Colon (tissue), 2 donors: ENCODE measurements at regions not wholly inside any gene's neighbourhood (a gene's known extent, or its start where the extent isn't known, plus 50 kb on each side); places are given as distances from the start of the nearest gene placed in this dataset.

Experiments used
- FAIRE-seq: peaks from 2 replicates; lab custom pipeline; 2012; peaks lifted over from hg19 to GRCh38; lab: Jason Lieb, UNC
- donor health status: control.
- donor health status: control.

GRCh38 chr6:148653138-148653776, 93.6 kb upstream of the UST start:
- FAIRE-seq, result peak; percentile 31

- FAIRE-seq, result no peak
Measured at GRCh38 chr6:148657048-148657447, 89.8 kb upstream of the UST start.

- FAIRE-seq, result peak; percentile 38
Measured at GRCh38 chr6:148658681-148659430, 88.0 kb upstream of the UST start.

- FAIRE-seq, result no peak
Measured at GRCh38 chr6:148667395-148667794, 79.4 kb upstream of the UST start.

- FAIRE-seq, result no peak
Measured at GRCh38 chr6:148671085-148671484, 75.7 kb upstream of the UST start.

- peak; percentile 49 for FAIRE-seq
Measured at GRCh38 chr6:148671952-148672351, 74.9 kb upstream of the UST start.

GRCh38 chr6:148674306-148674705, 72.5 kb upstream of the UST start:
- FAIRE-seq, result no peak

- FAIRE-seq, result no peak
Measured at GRCh38 chr6:148677594-148678476, 69.0 kb upstream of the UST start.

- no peak for FAIRE-seq
Measured at GRCh38 chr6:148678682-148679081, 68.1 kb upstream of the UST start.

- no peak for FAIRE-seq
Measured at GRCh38 chr6:148681666-148682065, 65.2 kb upstream of the UST start.

- no peak for FAIRE-seq
Measured at GRCh38 chr6:148682252-148682651, 64.6 kb upstream of the UST start.

- no peak for FAIRE-seq
Measured at GRCh38 chr6:148682990-148683389, 63.8 kb upstream of the UST start.

GRCh38 chr6:148689168-148689567, 57.7 kb upstream of the UST start:
- FAIRE-seq, result no peak

- FAIRE-seq, result no peak
Measured at GRCh38 chr6:148693882-148694484, 52.8 kb upstream of the UST start.
